Endodermal cell (in vitro differentiated cells): ENCODE measurements at regions not wholly inside any gene's neighbourhood (a gene's known extent, or its start where the extent isn't known, plus 50 kb on each side); places are given as distances from the start of the nearest gene placed in this dataset.

ENCODE experiments used
- DNase-seq: peaks from one replicate; pipeline ENCODE4 v3.0.0-alpha.2; 2017
- H3K27ac ChIP-seq: 2 replicates; pipeline ENCODE4 v1.5.1; 2013; ENCODE audit warnings: mild to moderate bottlenecking, low read depth, low read length, moderate library complexity
- H3K27me3 ChIP-seq: 2 replicates; pipeline ENCODE4 v1.6.1; 2013; ENCODE audit warnings: mild to moderate bottlenecking, low read length, moderate library complexity; ENCODE audit not compliant: insufficient read depth, control insufficient read depth, poor library complexity, severe bottlenecking
- H3K36me3 ChIP-seq: 2 replicates; pipeline ENCODE4 v1.7.0; 2013; ENCODE audit warnings: mild to moderate bottlenecking, low read length, moderate library complexity; ENCODE audit not compliant: control insufficient read depth, insufficient read depth
- H3K4me1 ChIP-seq: one replicate; pipeline ENCODE4 v1.7.0; 2013; ENCODE audit warnings: low read length; ENCODE audit not compliant: control insufficient read depth, insufficient read depth
- H3K4me3 ChIP-seq: 2 replicates; pipeline ENCODE4 v1.5.1; 2013; ENCODE audit warnings: mild to moderate bottlenecking, low read length, moderate library complexity
- H3K9ac ChIP-seq: 2 replicates; pipeline ENCODE4 v1.6.1; 2013; ENCODE audit warnings: mild to moderate bottlenecking, low read length, moderate library complexity; ENCODE audit not compliant: poor library complexity, severe bottlenecking; ENCODE audit errors: extremely low read depth
- H3K9me3 ChIP-seq: 2 replicates; pipeline ENCODE4 v1.6.1; 2013; ENCODE audit warnings: mild to moderate bottlenecking, low read length, moderate library complexity; ENCODE audit not compliant: control insufficient read depth
- H3K27ac Mint-ChIP-seq: 2 replicates; pipeline ENCODE4 v1.8.0; 2020; ENCODE audit warnings: mixed read lengths
- H3K27me3 Mint-ChIP-seq: 2 replicates; pipeline ENCODE4 v1.8.0; 2021; ENCODE audit warnings: mild to moderate bottlenecking, mixed read lengths; ENCODE audit not compliant: insufficient read depth
- H3K36me3 Mint-ChIP-seq: 2 replicates; pipeline ENCODE4 v1.8.0; 2020; ENCODE audit warnings: low read depth, mixed read lengths
- H3K4me1 Mint-ChIP-seq: 2 replicates; pipeline ENCODE4 v1.8.0; 2020; ENCODE audit warnings: mixed read lengths
- H3K4me3 Mint-ChIP-seq: 2 replicates; pipeline ENCODE4 v1.8.0; 2020; ENCODE audit warnings: mild to moderate bottlenecking, moderate library complexity, mixed read lengths
- H3K9me3 Mint-ChIP-seq: 2 replicates; pipeline ENCODE4 v1.8.0; 2020; ENCODE audit warnings: mild to moderate bottlenecking, mixed read lengths
- CTCF ChIP-seq: fragments of 200-600 bp; sonication (generic); conservative IDR thresholded peaks from 2 replicates; pipeline ENCODE4 v1.5.0; 2021; ENCODE audit warnings: antibody characterized with exemption, mild to moderate bottlenecking
- WGBS, 2 experiments: methylation state at CpG; one replicate each; pipeline versions ENCODE4 v1.1.5 to v1.1.7; 2013; ENCODE audit warnings: missing lambda C conversion rate in 2 of 2, mixed read lengths in 1 of 2; ENCODE audit not compliant: insufficient coverage in 1 of 2, insufficient read length in 1 of 2; 5-methylcytosine and 5-hydroxymethylcytosine counted together

- no peaks in the 10 kb centered on the region for H3K4me1 Mint-ChIP-seq
- H3K4me3 Mint-ChIP-seq = no peak overlapping the region
- peaks cover 51% of the 10 kb centered on the region for H3K27me3 Mint-ChIP-seq
- Histone ChIP-seq H3K9ac (no peak overlapping the region), H3K9me3 (no peaks in the 10 kb centered on the region), H3K4me1 (no peaks in the 10 kb centered on the region), H3K4me3 (no peak overlapping the region), H3K27ac (no peak overlapping the region), H3K36me3 (no peaks in the 10 kb centered on the region), H3K27me3 (peaks cover 34% of the 10 kb centered on the region)
- no peaks in the 10 kb centered on the region for H3K9me3 Mint-ChIP-seq
- 83 to 93% methylated on average over 1 to 2 of the region's 2 CpGs for WGBS, 2 experiments
- no peak overlapping the region for H3K27ac Mint-ChIP-seq
- no peak for TF ChIP-seq CTCF
- no peak for DNase-seq
- no peaks in the 10 kb centered on the region for H3K36me3 Mint-ChIP-seq
Observed at GRCh38 chr14:101616202-101616601, 54.9 kb downstream of the DIO3 start.

GRCh38 chr14:101619484-101619883, 58.2 kb downstream of the DIO3 start:
- peaks cover 5% of the 10 kb centered on the region for H3K27me3 ChIP-seq
- Mint-ChIP-seq H3K36me3 (no peaks in the 10 kb centered on the region), H3K4me1 (peaks cover 6% of the 10 kb centered on the region), H3K27ac (no peak overlapping the region), H3K4me3 (no peak overlapping the region), H3K9me3 (no peaks in the 10 kb centered on the region), H3K27me3 (peaks cover 23% of the 10 kb centered on the region)
- no peaks in the 10 kb centered on the region for H3K9me3 ChIP-seq
- DNase-seq = no peak
- no peaks in the 10 kb centered on the region for H3K36me3 ChIP-seq
- no peak overlapping the region for H3K4me3 ChIP-seq
- WGBS, 2 experiments = 93 to 100% methylated on average over 3 to 8 of the region's 8 CpGs
- no peak for TF ChIP-seq CTCF
- no peaks in the 10 kb centered on the region for H3K4me1 ChIP-seq
- no peak overlapping the region for H3K9ac ChIP-seq
- H3K27ac ChIP-seq = no peak overlapping the region

- no peaks in the 10 kb centered on the region for H3K36me3 ChIP-seq
- no peaks in the 10 kb centered on the region for H3K36me3 Mint-ChIP-seq
- TF ChIP-seq CTCF = no peak
- H3K9me3 ChIP-seq = no peaks in the 10 kb centered on the region
- no peaks in the 10 kb centered on the region for H3K27me3 ChIP-seq
- peaks cover 6% of the 10 kb centered on the region for H3K4me1 Mint-ChIP-seq
- H3K9ac ChIP-seq = no peak overlapping the region
- no peak for DNase-seq
- no peak overlapping the region for H3K27ac Mint-ChIP-seq
- WGBS, 2 experiments = 89 to 96% methylated on average over 11 of the region's 11 CpGs
- no peak overlapping the region for H3K27ac ChIP-seq
- H3K4me3 ChIP-seq = no peak overlapping the region
- no peak overlapping the region for H3K4me3 Mint-ChIP-seq
- peaks cover 17% of the 10 kb centered on the region for H3K27me3 Mint-ChIP-seq
- no peaks in the 10 kb centered on the region for H3K4me1 ChIP-seq
- H3K9me3 Mint-ChIP-seq = no peaks in the 10 kb centered on the region
Observed at GRCh38 chr14:101620031-101620788, 58.9 kb downstream of the DIO3 start.
